GM12873 (cell line): ENCODE measurements at regions not wholly inside any gene's neighbourhood (a gene's known extent, or its start where the extent isn't known, plus 50 kb on each side); places are given as distances from the start of the nearest gene placed in this dataset.

Experiments
- CTCF ChIP-seq: IDR thresholded peaks from 2 replicates; pipeline ENCODE4 v1.5.1; 2012; ENCODE audit warnings: low read depth, mild to moderate bottlenecking, moderate library complexity, low read length, control low read depth; ENCODE audit not compliant: insufficient read depth; ENCODE audit errors: missing control alignments

DNA sequence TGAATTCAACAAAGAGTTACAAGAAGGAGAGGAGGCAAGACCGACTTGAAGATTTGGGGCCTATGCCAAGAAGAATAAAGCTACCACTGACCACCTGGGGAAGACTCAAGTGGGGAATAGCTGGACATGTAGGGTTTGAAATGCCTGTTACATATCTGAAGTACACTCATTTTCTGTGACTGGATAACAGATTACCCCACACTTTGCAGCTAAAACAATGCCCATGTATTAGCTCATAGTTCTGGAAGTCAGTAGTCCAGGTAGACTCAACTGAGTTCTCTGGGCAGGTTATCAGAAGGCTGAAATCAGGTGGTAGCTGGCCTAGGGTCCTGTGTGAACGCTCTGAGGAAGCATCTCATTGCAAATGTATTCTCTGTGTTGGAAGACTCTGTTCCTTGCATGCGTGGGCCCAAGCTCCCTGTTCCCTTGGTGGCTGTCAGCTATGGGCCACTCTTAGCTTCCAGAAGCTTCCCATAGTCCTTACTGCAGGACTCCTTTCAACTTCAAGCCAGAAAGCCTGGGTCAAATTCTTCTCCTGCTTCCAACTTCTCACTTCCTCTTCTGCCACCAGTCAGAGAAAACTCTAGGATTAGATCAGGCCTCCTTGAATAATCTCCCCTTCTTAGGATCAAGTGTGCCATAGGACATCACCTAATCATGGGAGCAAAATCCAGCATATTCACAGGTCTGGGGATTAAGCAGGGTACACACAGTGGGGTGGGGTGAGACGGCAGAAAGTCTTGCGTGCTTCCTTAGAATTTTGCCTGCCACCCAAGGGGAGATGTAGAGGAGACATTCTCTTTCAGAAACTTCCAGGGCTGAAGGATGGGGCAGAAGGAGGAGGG, 187.8 kb downstream of the SHQ1 start:
- no peak for TF ChIP-seq CTCF

DNA sequence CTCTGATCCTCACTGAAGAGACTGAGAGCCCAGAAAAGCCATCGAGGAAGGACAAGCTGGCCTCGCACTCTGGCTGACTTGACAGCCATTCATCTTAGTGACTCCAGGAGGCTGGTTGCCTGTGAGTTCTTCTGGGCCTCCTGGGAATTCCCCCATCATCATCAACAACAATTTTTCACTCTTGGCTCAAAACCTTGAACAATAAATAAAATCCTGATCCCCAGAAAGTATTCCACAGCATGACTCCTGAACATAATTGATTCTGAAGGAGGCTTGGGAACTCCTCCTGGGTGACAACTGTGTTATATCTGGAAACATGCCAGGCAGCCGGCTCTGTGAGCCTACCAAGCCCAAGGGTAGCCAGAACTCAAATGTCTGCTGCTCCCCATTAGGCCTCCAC, 188.6 kb downstream of the SHQ1 start:
- TF ChIP-seq CTCF, result no peak

DNA sequence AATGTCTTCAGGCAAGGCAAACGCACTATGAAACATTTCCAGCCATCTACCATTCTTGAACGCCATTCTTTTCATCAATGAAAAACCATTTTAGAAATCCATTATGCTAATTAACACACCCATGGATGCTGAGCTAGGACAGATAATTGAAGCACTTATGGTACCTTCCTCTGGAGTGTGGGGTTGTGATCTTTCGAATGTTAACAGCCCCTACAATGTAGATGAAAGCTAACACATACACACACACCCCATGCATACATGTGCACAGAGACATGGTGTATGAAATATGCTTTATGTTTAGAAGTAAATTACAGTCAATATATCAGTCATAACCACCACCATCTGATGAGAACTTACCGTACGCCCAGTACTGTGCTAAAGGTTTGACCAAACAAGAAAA, 189.1 kb downstream of the SHQ1 start:
- no peak for TF ChIP-seq CTCF

DNA sequence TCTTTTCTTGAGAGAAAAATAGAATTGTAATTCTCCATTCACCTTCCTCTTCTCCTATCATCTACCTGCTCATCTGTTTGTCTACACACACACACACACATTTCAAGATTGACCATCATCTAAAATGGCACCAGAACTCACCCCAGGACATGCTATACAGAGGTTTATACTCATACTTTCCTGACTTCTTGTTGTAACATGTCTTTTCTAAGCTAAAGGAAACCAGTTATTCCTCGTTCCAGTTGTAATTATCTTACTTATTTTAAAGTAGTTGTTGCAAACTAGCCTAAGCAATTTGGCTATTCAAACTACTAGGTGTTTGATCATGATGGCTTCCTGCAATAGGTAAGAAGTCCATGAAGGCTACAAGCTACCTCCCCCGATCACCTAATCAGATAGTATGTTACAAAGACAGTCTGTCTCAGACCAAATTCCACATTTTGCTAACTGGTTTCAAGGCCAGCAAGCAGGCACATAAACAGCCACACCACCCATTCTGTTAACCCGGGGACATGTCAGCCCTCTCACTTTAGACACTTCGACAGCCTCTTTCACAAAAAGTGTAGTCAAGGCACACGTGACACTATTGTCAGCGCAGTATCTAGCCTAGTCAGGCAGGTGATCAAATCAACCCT, 189.7 kb downstream of the SHQ1 start:
- TF ChIP-seq CTCF, result no peak

DNA sequence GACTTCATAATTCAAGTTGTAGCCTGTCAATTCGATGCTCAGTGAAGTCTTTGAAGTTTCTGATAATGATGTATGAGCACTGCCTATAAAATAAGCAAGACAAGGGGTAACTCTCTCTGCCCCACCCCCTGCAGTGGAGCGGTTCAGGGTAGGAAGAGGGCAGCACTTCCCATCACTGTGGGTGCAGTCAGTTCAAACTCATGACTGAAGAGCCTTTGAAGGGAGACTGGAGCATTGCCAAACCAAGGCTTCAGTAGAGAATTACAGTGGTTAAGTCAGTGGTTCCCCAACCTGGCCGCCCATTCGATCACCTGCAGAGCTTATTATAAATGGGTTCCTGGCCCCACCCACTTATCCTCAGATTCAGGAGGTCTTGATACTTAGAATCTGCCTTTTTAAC, 190.6 kb downstream of the SHQ1 start:
- no peak for TF ChIP-seq CTCF

DNA sequence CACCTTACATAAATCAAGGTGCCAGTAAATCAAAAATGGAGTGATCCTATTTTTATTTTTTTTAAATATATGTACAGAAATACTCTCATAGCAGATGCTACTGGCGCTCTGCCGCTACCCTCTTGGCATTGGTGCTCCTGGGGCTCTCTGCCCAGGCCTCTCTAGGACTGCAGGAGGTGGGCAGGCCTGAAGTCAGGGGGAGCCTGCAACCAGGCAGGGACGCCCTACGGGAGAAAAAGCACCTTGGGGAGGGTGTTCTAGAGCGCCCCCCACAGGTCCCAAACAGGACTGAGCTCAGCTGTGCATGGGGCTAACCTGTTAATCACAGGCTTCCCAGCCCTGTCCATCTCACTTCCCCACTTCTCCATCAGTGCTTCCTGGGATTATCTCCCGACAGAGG, 192.5 kb downstream of the SHQ1 start:
- peak; percentile 50 for TF ChIP-seq CTCF

- no peak for TF ChIP-seq CTCF
These were observed 193.1 kb downstream of the SHQ1 start for GRCh38 chr3:72655131-72655551.
